GM23248 (cell line): ENCODE measurements at regions not wholly inside any gene's neighbourhood (a gene's known extent, or its start where the extent isn't known, plus 50 kb on each side); places are given as distances from the start of the nearest gene placed in this dataset.
A peak's percentile ranks its signal among the peaks of the same experiment; 100 is the strongest.

Experiments
- DNase-seq: peaks from one replicate; pipeline ENCODE4 v3.0.0-alpha.2; 2015
- H2AFZ ChIP-seq: fragments of 200-600 bp; sonication (generic); 2 replicates; pipeline ENCODE4 v1.6.1; 2016; ENCODE audit warnings: antibody characterized with exemption
- H3F3A ChIP-seq: fragments of 200-600 bp; sonication (generic); 2 replicates; pipeline ENCODE4 v1.6.1; 2016; ENCODE audit warnings: mild to moderate bottlenecking, antibody characterized with exemption, mixed run types; ENCODE audit not compliant: insufficient read depth
- H3K27ac ChIP-seq: fragments of 200-600 bp; sonication (generic); 2 replicates; pipeline ENCODE4 v1.5.1; 2016; ENCODE audit warnings: mild to moderate bottlenecking
- H3K27me3 ChIP-seq: fragments of 200-600 bp; sonication (generic); replicated peaks from 2 replicates; pipeline ENCODE4 v1.6.1; 2016; ENCODE audit warnings: mild to moderate bottlenecking; ENCODE audit not compliant: insufficient read depth
- H3K36me3 ChIP-seq: fragments of 200-600 bp; sonication (generic); 2 replicates; pipeline ENCODE4 v1.6.1; 2016; ENCODE audit warnings: low read depth, mild to moderate bottlenecking
- H3K4me1 ChIP-seq: fragments of 200-600 bp; sonication (generic); 2 replicates; pipeline ENCODE4 v1.6.1; 2016; ENCODE audit warnings: mild to moderate bottlenecking; ENCODE audit not compliant: insufficient read depth
- H3K4me2 ChIP-seq: fragments of 200-600 bp; sonication (generic); one replicate; pipeline ENCODE4 v1.6.1; 2016; ENCODE audit warnings: mild to moderate bottlenecking; ENCODE audit not compliant: unreplicated experiment
- H3K4me3 ChIP-seq: fragments of 200-600 bp; sonication (generic); 2 replicates; pipeline ENCODE4 v1.5.1; 2016; ENCODE audit warnings: mild to moderate bottlenecking
- H3K79me2 ChIP-seq: fragments of 200-600 bp; sonication (generic); 2 replicates; pipeline ENCODE4 v1.6.1; 2016; ENCODE audit warnings: mild to moderate bottlenecking; ENCODE audit not compliant: insufficient read depth
- H3K9ac ChIP-seq: fragments of 200-600 bp; sonication (generic); 2 replicates; pipeline ENCODE4 v1.6.1; 2016; ENCODE audit warnings: mild to moderate bottlenecking
- H3K9me2 ChIP-seq: fragments of 200-600 bp; sonication (generic); 2 replicates; pipeline ENCODE4 v1.6.1; 2016; ENCODE audit warnings: mixed run types, mild to moderate bottlenecking, moderate library complexity; ENCODE audit not compliant: insufficient read depth
- H3K9me3 ChIP-seq: fragments of 200-600 bp; sonication (generic); one replicate; pipeline ENCODE4 v1.6.1; 2017; ENCODE audit warnings: low read depth
- H4K20me1 ChIP-seq: fragments of 200-600 bp; sonication (generic); 2 replicates; pipeline ENCODE4 v1.6.0; 2016; ENCODE audit not compliant: insufficient read depth
- EZH2 ChIP-seq: fragments of 200-600 bp; sonication (generic); IDR thresholded peaks from 2 replicates; pipeline ENCODE4 v1.6.1; 2018; ENCODE audit warnings: antibody characterized with exemption, mild to moderate bottlenecking; ENCODE audit not compliant: insufficient read depth, poor library complexity, severe bottlenecking
- EZH2phosphoT487 ChIP-seq: fragments of 200-600 bp; sonication (generic); IDR thresholded peaks from 2 replicates; pipeline ENCODE4 v1.6.1; 2018; ENCODE audit warnings: antibody characterized with exemption, moderate library complexity, mild to moderate bottlenecking, low read depth; ENCODE audit not compliant: insufficient read depth
- WGBS, 2 experiments: methylation state at CpG; one replicate each; pipeline ENCODE4 v1.1.6; 2015 to 2017; ENCODE audit warnings: low lambda C conversion rate in 2 of 2, low coverage in 1 of 2; ENCODE audit errors: missing lambda C conversion rate in 2 of 2; 5-methylcytosine and 5-hydroxymethylcytosine counted together
- in situ Hi-C: fragments of 300-500 bp; cut with MboI; formaldehyde crosslinking; loops from 2 replicates; pipeline ENCODE4 v1.15.0; 2020

DNA sequence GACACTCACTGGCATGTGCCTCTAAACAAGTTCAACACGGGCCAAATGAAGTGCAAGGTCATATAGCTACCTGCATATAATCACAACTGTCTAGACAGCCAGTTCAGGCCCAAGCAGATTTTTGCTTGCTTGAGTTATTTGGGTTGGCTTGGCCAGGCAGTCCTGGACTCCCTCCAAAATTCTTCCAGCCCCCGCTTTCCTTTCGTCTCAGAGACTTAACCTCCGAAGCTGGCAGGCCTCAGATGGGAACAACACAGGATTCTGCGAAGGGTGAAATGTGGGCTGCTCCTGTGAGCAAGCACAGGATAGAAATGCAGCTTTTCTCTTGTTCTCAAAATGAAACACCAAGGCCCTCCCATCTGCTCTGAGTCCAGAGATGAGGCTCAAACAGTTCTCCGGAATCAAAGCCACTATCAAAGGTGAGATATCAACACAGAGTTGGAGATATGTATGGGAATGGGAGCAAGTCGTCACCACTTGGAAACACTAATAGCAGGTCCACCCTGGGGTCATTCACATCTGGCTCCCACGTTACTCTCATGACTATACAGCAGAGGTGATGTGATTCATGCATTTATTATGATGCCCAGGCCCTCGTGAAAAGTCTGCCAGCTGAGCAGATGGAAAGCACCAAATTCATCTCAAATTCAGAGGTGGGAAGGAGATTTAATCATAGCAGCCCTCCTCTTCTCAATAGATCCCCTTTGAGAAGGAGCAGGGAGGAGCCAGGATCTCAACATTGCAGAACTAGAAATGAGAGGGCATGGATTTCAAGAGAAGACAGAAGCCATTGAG lies 389.8 kb downstream of the NUAK1 start:
- Histone ChIP-seq H3K27ac (peak overlapping the region; percentile 63), H3K4me1 (peaks cover 21% of the 10 kb centered on the region), H3F3A (peaks cover 22% of the 10 kb centered on the region; the same call in 1 of the 2 replicates), H3K4me3 (no peak overlapping the region), H3K9me2 (no peaks in the 10 kb centered on the region), H3K4me2 (peak overlapping the region; percentile 19), H3K9ac (0 out of 2 replicates have a peak overlapping the region, but pooled peaks have one; percentile 3), H3K27me3 (no peaks in the 10 kb centered on the region), H3K9me3 (no peaks in the 10 kb centered on the region), H3K79me2 (no peaks in the 10 kb centered on the region), H3K36me3 (no peaks in the 10 kb centered on the region), H2AFZ (no peak overlapping the region), H4K20me1 (no peaks in the 10 kb centered on the region)
- 34 to 39% methylated on average over 9 of the region's 9 CpGs for WGBS, 2 experiments
- DNase-seq = peak; percentile 81
- no peak for TF ChIP-seq EZH2phosphoT487
- no peak for TF ChIP-seq EZH2
- in situ Hi-C loops = no loop called here

DNA sequence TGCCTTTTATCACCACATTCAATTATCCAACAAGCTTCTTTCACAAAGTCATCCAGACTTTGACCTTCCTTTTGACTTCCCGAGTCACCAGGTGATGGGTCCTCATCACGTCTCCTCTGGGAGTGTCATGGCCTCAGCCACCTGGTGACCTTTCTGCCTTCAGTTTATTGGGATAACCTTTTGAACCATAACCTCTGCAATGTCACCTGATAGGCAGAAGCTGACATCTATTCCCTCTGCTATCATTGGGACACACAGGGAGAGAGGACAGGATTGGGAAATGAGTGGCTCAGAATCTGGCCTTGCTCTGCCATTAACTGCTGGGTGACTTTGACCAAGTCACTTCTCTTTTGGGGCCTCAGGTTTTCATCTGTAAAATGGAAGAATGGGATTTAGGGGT lies 388.7 kb downstream of the NUAK1 start:
- Histone ChIP-seq H3F3A (peaks cover 22% of the 10 kb centered on the region; the same call in 1 of the 2 replicates), H2AFZ (no peak overlapping the region), H3K9me2 (no peaks in the 10 kb centered on the region), H3K4me1 (peaks cover 20% of the 10 kb centered on the region), H3K79me2 (no peaks in the 10 kb centered on the region), H3K9ac (no peak overlapping the region), H3K9me3 (no peaks in the 10 kb centered on the region), H3K36me3 (no peaks in the 10 kb centered on the region), H4K20me1 (no peaks in the 10 kb centered on the region), H3K27ac (no peak overlapping the region), H3K4me2 (no peak overlapping the region), H3K27me3 (no peaks in the 10 kb centered on the region), H3K4me3 (no peak overlapping the region)
- no peak for DNase-seq
- in situ Hi-C loops = no loop called here
- 92 to 98% methylated on average over 2 of the region's 2 CpGs for WGBS, 2 experiments
- TF ChIP-seq EZH2phosphoT487 (no peak), EZH2 (no peak)

DNA sequence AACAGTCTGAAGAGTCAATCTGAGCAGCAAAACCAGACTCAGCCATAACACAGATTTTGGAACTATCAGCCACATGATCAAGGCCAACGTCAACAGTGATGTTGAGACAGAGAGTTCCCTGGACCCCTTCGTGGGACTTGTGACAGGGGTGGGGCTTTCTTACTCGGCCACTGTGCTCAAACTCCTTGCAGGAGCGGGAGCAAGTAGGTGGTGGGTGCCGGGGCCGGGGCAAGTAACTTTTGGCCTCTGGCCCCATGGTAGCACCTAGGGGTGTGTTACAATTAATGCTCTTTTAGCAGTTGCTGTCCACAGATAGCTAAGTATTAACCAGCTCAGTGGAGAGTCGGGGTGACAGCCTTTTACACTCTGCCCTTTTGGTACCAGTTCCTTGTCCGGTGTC lies 384.4 kb downstream of the NUAK1 start:
- Histone ChIP-seq H3K9ac (no peak overlapping the region), H3K4me1 (peaks cover 5% of the 10 kb centered on the region), H3K4me3 (no peak overlapping the region), H3K9me2 (no peaks in the 10 kb centered on the region), H3F3A (peaks cover 11% of the 10 kb centered on the region; the same call in 1 of the 2 replicates), H3K36me3 (no peaks in the 10 kb centered on the region), H3K9me3 (no peaks in the 10 kb centered on the region), H3K27me3 (no peaks in the 10 kb centered on the region), H3K79me2 (no peaks in the 10 kb centered on the region), H4K20me1 (no peaks in the 10 kb centered on the region), H3K27ac (no peak overlapping the region), H2AFZ (no peak overlapping the region), H3K4me2 (no peak overlapping the region)
- 69 to 70% methylated on average over 8 of the region's 8 CpGs for WGBS, 2 experiments
- TF ChIP-seq EZH2 (no peak), EZH2phosphoT487 (no peak)
- no peak for DNase-seq
- in situ Hi-C loops = no loop called here

- H3F3A ChIP-seq = peaks cover 8% of the 10 kb centered on the region; the same call in 1 of the 2 replicates
- H3K4me1 ChIP-seq = peaks cover 10% of the 10 kb centered on the region; the same call in 1 of the 2 replicates
- H3K9me2 ChIP-seq = no peaks in the 10 kb centered on the region
- DNase-seq = peak; percentile 22
- in situ Hi-C loops = no loop called here
- WGBS, 2 experiments = 49 to 52% methylated on average over 4 of the region's 4 CpGs
- H3K9me3 ChIP-seq = no peaks in the 10 kb centered on the region
- no peaks in the 10 kb centered on the region for H3K27me3 ChIP-seq
- TF ChIP-seq EZH2 (no peak), EZH2phosphoT487 (no peak)
- H2AFZ ChIP-seq = no peak overlapping the region; the same call in 1 of the 2 replicates
- H3K79me2 ChIP-seq = no peaks in the 10 kb centered on the region
- H3K36me3 ChIP-seq = no peaks in the 10 kb centered on the region
- no peaks in the 10 kb centered on the region for H4K20me1 ChIP-seq
- no peak overlapping the region for H3K27ac ChIP-seq
- H3K4me3 ChIP-seq = no peak overlapping the region
- H3K9ac ChIP-seq = no peak overlapping the region
- H3K4me2 ChIP-seq = no peak overlapping the region
Observed at GRCh38 chr12:105756961-105757360, 381.8 kb downstream of the NUAK1 start.
